WERI-Rb-1 (cell line): ENCODE measurements at regions not wholly inside any gene's neighbourhood (a gene's known extent, or its start where the extent isn't known, plus 50 kb on each side); places are given as distances from the start of the nearest gene placed in this dataset.

ENCODE experiments used
- DNase-seq: peaks from one replicate; pipeline ENCODE4 v3.0.0-alpha.2; 2020
- H3K27ac ChIP-seq: fragments of 250-450 bp; sonication (Bioruptor Pico); 2 replicates; pipeline ENCODE4 v1.5.1; 2020; ENCODE audit warnings: mild to moderate bottlenecking, moderate library complexity
- H3K27me3 ChIP-seq: fragments of 250-450 bp; sonication (Bioruptor Pico); 2 replicates; pipeline ENCODE4 v1.5.1; 2021; ENCODE audit warnings: mild to moderate bottlenecking, low read depth, moderate library complexity; ENCODE audit not compliant: insufficient read depth, severe bottlenecking
- H3K36me3 ChIP-seq: fragments of 250-450 bp; sonication (Bioruptor Pico); 2 replicates; pipeline ENCODE4 v1.5.1; 2020; ENCODE audit warnings: mild to moderate bottlenecking, moderate library complexity
- H3K4me3 ChIP-seq: 2 replicates; pipeline ENCODE4 v1.5.1; 2011; ENCODE audit warnings: low read depth, mild to moderate bottlenecking, control low read depth, low read length
- H3K9me3 ChIP-seq: fragments of 250-450 bp; sonication (Bioruptor Pico); 2 replicates; pipeline ENCODE4 v1.5.1; 2021; ENCODE audit warnings: mild to moderate bottlenecking, moderate library complexity; ENCODE audit not compliant: severe bottlenecking
- TF ChIP-seq, protein P1 (sequence below): IDR thresholded peaks from 2 replicates; pipeline ENCODE4 v1.5.1; 2011; ENCODE audit warnings: low read depth, mild to moderate bottlenecking, control low read depth, inconsistent platforms, low read length

DNA sequence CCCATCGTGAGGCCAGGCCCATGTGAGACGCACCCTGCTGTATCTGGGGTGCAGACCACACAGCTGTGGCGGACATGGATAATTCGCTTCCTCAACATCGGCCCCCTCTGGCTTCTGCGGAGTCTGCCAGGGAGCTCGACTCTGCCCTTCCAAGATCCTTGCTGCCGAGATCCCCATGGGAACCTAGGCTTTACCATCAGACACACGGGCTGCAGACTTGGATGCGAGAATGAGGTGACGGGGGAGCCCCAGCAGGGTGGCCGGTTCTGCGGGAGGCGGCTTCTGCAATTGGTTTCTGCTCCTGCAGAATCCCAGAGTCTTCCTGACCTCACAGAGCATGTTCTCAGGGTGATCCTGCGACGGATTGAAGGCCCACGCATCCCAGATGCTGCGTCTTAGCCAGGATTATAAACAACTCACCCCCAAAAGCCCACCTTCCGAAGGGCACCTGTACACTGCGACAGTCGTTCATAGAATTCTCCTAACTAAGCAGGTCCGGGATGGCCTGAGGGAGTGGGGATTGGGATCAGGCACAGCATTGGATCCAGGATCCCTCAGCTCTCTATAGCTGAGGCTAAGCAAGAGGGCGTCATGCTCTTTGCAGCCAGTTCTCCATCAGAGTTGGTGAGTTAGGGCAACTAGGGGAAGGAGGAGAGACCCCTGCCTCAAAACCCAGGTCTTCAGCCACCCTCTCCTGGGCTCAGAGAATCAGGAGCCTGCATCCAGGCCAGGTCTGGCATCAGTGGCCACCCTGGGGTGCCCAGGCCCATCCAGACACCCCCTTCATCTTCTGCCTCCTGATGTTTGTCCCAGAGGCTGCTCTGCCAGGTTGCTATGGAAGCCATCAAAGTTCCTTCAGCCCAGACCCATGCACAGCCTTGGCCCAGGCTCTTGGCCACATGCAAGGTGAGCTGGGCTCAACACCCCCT is 74.7 kb upstream of the SNTG2 start:
- DNase-seq: no peak
- Histone ChIP-seq H3K36me3 (no peaks in the 10 kb centered on the region), H3K4me3 (no peak overlapping the region), H3K27ac (no peak overlapping the region), H3K27me3 (no peaks in the 10 kb centered on the region), H3K9me3 (peaks cover 2% of the 10 kb centered on the region)
- TF ChIP-seq, protein P1, sequence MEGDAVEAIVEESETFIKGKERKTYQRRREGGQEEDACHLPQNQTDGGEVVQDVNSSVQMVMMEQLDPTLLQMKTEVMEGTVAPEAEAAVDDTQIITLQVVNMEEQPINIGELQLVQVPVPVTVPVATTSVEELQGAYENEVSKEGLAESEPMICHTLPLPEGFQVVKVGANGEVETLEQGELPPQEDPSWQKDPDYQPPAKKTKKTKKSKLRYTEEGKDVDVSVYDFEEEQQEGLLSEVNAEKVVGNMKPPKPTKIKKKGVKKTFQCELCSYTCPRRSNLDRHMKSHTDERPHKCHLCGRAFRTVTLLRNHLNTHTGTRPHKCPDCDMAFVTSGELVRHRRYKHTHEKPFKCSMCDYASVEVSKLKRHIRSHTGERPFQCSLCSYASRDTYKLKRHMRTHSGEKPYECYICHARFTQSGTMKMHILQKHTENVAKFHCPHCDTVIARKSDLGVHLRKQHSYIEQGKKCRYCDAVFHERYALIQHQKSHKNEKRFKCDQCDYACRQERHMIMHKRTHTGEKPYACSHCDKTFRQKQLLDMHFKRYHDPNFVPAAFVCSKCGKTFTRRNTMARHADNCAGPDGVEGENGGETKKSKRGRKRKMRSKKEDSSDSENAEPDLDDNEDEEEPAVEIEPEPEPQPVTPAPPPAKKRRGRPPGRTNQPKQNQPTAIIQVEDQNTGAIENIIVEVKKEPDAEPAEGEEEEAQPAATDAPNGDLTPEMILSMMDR: no peak

DNA sequence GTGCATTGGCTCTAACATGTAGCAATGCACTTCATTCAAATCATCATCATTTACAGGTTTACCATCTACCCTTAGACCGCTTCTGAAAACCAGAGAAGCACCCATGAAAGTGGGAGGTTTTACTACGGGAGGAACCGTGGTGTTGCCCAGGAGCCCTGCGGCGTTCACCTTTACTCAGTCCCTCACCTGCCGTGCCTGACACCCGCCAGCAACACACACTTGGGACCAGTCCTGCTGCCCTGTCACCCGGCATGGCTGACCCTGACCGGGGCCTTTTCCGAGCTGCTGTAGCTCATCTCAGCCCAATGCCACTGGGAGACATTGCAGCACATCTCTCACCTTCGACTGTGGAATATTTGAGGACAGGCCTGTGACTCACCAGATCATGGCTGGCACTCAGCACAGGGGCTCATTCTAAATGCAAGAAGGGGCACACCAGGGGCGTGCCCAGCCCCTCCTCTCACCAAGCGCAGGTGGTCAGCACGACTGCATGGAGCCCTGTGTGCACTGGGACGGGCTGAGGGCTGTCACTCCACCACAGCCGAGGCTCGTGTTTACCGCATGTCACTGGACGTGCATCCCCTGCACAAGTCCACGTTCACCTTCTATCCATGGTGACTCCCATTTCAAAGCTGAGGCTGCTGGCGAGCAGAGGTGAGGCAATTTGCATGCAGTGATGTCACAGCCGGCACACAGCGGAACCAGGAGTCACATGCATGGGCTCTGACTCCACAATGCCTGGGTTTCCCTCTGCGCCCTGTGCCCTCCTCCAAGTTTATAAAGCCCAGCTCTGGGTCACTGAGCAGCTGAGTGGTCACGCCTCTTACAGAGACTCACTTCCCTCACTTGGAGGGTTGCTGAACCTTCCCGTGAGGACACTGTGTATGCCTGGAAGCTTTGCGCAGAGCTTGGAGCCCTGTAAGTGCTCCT is 76.7 kb upstream of the SNTG2 start:
- H3K4me3 ChIP-seq: no peak overlapping the region
- TF ChIP-seq, protein P1: no peak

DNA sequence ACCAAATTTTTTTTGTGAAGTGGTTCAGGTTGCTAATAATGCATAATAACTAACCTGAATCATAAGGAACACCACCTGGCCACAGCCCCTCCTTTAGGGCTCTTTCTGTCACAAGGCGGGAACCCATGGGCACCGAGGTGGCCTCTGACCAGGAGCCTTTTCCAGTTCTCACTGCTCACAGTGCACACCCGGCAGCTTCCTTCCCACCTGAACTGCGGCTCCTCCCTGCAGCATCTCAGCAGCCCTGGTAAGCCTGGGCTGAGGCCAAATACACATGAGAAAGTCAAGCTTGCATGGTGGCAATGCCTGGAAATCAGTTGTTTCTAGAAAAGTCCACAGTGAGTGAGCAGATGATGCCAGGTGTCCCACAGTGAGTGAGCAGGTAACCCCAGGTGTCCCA is 77.6 kb upstream of the SNTG2 start:
- Histone ChIP-seq H3K9me3 (no peaks in the 10 kb centered on the region), H3K27ac (no peak overlapping the region), H3K27me3 (no peaks in the 10 kb centered on the region), H3K36me3 (no peaks in the 10 kb centered on the region), H3K4me3 (no peak overlapping the region)
- DNase-seq: no peak
- TF ChIP-seq, protein P1: no peak

More for the DNA sequence above, 76.7 kb upstream of the SNTG2 start:
- Histone ChIP-seq H3K9me3 (peaks cover 2% of the 10 kb centered on the region), H3K27ac (no peak overlapping the region), H3K36me3 (no peaks in the 10 kb centered on the region), H3K27me3 (no peaks in the 10 kb centered on the region)
- no peak for DNase-seq

DNA sequence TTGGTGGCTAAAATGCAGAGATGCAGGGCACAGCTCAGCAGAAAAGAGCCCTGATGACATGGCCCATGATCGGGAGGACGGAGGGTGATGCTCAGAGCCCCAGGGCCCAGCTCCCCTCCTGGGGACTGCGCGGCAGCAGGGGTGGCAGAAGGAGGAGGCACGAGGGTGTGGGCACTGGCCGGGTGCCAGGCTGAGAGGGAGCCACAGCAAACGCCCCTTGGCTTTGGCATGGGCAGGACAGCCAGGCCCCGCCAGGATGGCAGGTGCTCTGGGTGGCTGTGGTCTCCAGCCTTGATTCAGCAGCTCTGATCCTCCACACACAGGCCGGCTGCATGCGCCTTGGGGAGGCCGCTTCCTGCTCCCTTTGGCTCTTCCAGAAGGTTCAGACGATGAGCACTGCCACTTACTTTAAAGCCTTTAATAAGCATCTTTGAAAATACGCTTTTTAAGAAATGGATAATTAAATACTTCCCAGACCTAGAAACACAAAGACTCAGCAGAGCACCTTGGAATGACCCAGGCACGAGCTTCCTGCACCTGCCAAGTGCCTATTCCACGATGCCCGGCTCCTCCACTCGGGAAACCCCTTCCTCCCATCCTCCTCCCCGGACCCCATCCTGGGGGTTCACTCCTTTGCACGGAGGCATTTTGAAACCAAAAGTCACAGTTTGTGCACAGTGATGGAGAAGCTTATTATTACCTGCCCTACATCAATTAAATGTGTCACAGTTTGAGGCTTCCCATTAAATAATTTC is 78.5 kb upstream of the SNTG2 start:
- Histone ChIP-seq H3K27me3 (no peaks in the 10 kb centered on the region), H3K4me3 (no peak overlapping the region), H3K36me3 (no peaks in the 10 kb centered on the region), H3K27ac (no peak overlapping the region), H3K9me3 (no peaks in the 10 kb centered on the region)
- TF ChIP-seq, protein P1: no peak
- DNase-seq: no peak

DNA sequence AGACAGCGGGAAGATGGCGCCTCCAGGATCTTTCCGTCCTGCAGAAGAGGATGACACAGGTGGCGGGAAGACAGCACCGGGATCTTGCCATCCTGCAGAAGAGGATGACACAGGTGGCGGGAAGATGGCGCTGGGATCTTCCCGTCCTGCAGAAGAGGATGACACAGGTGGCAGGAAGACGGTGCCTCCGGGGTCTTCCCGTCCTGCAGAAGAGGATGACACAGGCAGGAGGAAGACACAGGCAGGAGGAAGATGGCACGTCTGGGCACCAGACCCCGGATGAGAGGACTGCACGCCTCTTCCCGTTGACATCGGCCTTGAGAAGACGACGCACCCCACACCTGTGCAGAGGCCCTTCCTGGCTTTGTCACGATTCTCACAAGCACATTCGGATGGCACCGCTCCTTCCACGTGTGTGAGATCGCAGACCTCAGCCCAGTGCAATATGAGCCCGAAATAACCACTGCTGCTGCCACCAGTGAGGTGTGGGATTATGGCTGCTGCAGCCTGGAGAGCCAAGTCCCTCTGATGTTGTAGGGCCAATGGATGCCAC is 79.4 kb upstream of the SNTG2 start:
- H3K36me3 ChIP-seq: no peaks in the 10 kb centered on the region
- H3K9me3 ChIP-seq: no peaks in the 10 kb centered on the region
- no peak overlapping the region for H3K27ac ChIP-seq
- TF ChIP-seq, protein P1: no peak
- H3K4me3 ChIP-seq: no peak overlapping the region
- no peaks in the 10 kb centered on the region for H3K27me3 ChIP-seq
- DNase-seq: no peak
